GM23338 (cell line): ENCODE measurements at regions not wholly inside any gene's neighbourhood (a gene's known extent, or its start where the extent isn't known, plus 50 kb on each side); places are given as distances from the start of the nearest gene placed in this dataset.

Source experiments
- CREB1 ChIP-seq: fragments of 250-450 bp; sonication (Bioruptor Pico); IDR thresholded peaks from 2 replicates; pipeline ENCODE4 v1.5.0; 2020; ENCODE audit warnings: low read depth, mild to moderate bottlenecking, moderate library complexity
- ETS1 ChIP-seq: IDR thresholded peaks from 2 replicates; pipeline ENCODE4 v1.6.1; 2016; ENCODE audit warnings: antibody characterized with exemption
- EZH2 ChIP-seq: fragments of 200-600 bp; sonication (generic); IDR thresholded peaks from one replicate; pipeline ENCODE4 v1.8.0; 2017; ENCODE audit warnings: antibody characterized with exemption, mild to moderate bottlenecking, low read depth; ENCODE audit not compliant: unreplicated experiment
- EZH2phosphoT487 ChIP-seq: fragments of 200-600 bp; sonication (generic); IDR thresholded peaks from one replicate; pipeline ENCODE4 v1.8.1; 2018; ENCODE audit warnings: antibody characterized with exemption; ENCODE audit not compliant: unreplicated experiment
- JUNB ChIP-seq: IDR thresholded peaks from one replicate; pipeline ENCODE4 v1.6.1; 2016; ENCODE audit warnings: antibody characterized with exemption; ENCODE audit not compliant: unreplicated experiment
- NANOG ChIP-seq: IDR thresholded peaks from 2 replicates; pipeline ENCODE4 v1.6.1; 2016; ENCODE audit warnings: antibody characterized with exemption, borderline replicate concordance
- POLR2AphosphoS5 ChIP-seq: IDR thresholded peaks from 2 replicates; pipeline ENCODE4 v1.6.1; 2016; ENCODE audit warnings: antibody characterized with exemption, low read depth
- STAT1 ChIP-seq: IDR thresholded peaks from one replicate; pipeline ENCODE4 v1.6.1; 2016; ENCODE audit warnings: antibody characterized with exemption; ENCODE audit not compliant: unreplicated experiment
- ZNF114 ChIP-seq: fragments of 250-450 bp; sonication (Bioruptor Pico); IDR thresholded peaks from 2 replicates; pipeline ENCODE4 v1.5.0; 2020; ENCODE audit warnings: mild to moderate bottlenecking, moderate library complexity
- ZNF331 ChIP-seq: fragments of 250-450 bp; sonication (Bioruptor Pico); IDR thresholded peaks from 2 replicates; pipeline ENCODE4 v1.5.0; 2020; ENCODE audit warnings: low read depth, mild to moderate bottlenecking, moderate library complexity
- TF ChIP-seq, protein P1 (sequence below), 2 experiments: fragments of 200-600 bp in 1 of 2; sonication (generic) in 1 of 2; conservative IDR thresholded peaks; 2 replicates each; pipeline versions ENCODE4 v1.5.1 to v1.6.1; 2016 to 2017; ENCODE audit warnings: antibody characterized with exemption in 2 of 2, low read depth in 2 of 2, mild to moderate bottlenecking in 2 of 2, moderate library complexity in 1 of 2
- TF ChIP-seq, protein P2 (sequence below): fragments of 250-450 bp; sonication (Bioruptor Pico); IDR thresholded peaks from 2 replicates; pipeline ENCODE4 v1.5.0; 2020; ENCODE audit warnings: mild to moderate bottlenecking, moderate library complexity
- TF ChIP-seq, protein P3 (sequence below): IDR thresholded peaks from one replicate; pipeline ENCODE4 v1.6.1; 2018; ENCODE audit warnings: antibody characterized with exemption; ENCODE audit not compliant: unreplicated experiment

DNA sequence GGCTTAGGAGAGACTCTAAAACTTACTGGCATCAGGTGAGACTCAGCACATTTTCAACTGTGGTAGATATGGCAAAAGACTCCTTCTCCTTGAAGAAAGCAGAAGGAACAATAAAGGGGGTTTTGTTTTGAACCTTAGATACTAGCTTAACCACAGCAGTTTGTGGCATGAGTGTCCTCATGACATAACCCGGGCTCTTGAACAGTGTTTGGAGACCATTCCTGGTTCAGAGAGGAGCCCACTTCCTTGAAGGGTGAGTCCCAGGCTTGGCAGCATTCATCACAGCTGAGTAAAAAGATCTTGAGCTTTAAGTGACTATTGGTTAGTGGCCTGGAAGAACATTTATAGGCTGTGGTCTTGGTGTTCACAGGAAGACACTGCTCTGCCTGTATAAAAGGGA lies 154.5 kb upstream of the KDM5D start:
- TF ChIP-seq, protein P1, sequence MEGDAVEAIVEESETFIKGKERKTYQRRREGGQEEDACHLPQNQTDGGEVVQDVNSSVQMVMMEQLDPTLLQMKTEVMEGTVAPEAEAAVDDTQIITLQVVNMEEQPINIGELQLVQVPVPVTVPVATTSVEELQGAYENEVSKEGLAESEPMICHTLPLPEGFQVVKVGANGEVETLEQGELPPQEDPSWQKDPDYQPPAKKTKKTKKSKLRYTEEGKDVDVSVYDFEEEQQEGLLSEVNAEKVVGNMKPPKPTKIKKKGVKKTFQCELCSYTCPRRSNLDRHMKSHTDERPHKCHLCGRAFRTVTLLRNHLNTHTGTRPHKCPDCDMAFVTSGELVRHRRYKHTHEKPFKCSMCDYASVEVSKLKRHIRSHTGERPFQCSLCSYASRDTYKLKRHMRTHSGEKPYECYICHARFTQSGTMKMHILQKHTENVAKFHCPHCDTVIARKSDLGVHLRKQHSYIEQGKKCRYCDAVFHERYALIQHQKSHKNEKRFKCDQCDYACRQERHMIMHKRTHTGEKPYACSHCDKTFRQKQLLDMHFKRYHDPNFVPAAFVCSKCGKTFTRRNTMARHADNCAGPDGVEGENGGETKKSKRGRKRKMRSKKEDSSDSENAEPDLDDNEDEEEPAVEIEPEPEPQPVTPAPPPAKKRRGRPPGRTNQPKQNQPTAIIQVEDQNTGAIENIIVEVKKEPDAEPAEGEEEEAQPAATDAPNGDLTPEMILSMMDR (conservative IDR thresholded peaks at IDR 0.05; ENCODE audit: low read depth in 2 of 2): no peak
- no peak for TF ChIP-seq EZH2
- TF ChIP-seq CREB1 (CRISPR knock-in tag): no peak
- TF ChIP-seq EZH2phosphoT487: no peak
- no peak for TF ChIP-seq POLR2AphosphoS5
- TF ChIP-seq, protein P2, sequence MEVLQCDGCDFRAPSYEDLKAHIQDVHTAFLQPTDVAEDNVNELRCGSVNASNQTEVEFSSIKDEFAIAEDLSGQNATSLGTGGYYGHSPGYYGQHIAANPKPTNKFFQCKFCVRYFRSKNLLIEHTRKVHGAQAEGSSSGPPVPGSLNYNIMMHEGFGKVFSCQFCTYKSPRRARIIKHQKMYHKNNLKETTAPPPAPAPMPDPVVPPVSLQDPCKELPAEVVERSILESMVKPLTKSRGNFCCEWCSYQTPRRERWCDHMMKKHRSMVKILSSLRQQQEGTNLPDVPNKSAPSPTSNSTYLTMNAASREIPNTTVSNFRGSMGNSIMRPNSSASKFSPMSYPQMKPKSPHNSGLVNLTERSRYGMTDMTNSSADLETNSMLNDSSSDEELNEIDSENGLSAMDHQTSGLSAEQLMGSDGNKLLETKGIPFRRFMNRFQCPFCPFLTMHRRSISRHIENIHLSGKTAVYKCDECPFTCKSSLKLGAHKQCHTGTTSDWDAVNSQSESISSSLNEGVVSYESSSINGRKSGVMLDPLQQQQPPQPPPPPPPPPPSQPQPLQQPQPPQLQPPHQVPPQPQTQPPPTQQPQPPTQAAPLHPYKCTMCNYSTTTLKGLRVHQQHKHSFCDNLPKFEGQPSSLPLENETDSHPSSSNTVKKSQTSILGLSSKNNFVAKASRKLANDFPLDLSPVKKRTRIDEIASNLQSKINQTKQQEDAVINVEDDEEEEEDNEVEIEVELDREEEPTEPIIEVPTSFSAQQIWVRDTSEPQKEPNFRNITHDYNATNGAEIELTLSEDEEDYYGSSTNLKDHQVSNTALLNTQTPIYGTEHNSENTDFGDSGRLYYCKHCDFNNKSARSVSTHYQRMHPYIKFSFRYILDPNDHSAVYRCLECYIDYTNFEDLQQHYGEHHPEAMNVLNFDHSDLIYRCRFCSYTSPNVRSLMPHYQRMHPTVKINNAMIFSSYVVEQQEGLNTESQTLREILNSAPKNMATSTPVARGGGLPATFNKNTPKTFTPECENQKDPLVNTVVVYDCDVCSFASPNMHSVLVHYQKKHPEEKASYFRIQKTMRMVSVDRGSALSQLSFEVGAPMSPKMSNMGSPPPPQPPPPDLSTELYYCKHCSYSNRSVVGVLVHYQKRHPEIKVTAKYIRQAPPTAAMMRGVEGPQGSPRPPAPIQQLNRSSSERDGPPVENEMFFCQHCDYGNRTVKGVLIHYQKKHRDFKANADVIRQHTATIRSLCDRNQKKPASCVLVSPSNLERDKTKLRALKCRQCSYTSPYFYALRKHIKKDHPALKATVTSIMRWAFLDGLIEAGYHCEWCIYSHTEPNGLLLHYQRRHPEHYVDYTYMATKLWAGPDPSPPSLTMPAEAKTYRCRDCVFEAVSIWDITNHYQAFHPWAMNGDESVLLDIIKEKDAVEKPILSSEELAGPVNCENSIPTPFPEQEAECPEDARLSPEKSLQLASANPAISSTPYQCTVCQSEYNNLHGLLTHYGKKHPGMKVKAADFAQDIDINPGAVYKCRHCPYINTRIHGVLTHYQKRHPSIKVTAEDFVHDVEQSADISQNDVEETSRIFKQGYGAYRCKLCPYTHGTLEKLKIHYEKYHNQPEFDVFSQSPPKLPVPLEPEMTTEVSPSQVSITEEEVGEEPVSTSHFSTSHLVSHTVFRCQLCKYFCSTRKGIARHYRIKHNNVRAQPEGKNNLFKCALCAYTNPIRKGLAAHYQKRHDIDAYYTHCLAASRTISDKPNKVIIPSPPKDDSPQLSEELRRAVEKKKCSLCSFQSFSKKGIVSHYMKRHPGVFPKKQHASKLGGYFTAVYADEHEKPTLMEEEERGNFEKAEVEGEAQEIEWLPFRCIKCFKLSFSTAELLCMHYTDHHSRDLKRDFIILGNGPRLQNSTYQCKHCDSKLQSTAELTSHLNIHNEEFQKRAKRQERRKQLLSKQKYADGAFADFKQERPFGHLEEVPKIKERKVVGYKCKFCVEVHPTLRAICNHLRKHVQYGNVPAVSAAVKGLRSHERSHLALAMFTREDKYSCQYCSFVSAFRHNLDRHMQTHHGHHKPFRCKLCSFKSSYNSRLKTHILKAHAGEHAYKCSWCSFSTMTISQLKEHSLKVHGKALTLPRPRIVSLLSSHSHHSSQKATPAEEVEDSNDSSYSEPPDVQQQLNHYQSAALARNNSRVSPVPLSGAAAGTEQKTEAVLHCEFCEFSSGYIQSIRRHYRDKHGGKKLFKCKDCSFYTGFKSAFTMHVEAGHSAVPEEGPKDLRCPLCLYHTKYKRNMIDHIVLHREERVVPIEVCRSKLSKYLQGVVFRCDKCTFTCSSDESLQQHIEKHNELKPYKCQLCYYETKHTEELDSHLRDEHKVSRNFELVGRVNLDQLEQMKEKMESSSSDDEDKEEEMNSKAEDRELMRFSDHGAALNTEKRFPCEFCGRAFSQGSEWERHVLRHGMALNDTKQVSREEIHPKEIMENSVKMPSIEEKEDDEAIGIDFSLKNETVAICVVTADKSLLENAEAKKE (CRISPR knock-in tag): no peak
- TF ChIP-seq, protein P3, sequence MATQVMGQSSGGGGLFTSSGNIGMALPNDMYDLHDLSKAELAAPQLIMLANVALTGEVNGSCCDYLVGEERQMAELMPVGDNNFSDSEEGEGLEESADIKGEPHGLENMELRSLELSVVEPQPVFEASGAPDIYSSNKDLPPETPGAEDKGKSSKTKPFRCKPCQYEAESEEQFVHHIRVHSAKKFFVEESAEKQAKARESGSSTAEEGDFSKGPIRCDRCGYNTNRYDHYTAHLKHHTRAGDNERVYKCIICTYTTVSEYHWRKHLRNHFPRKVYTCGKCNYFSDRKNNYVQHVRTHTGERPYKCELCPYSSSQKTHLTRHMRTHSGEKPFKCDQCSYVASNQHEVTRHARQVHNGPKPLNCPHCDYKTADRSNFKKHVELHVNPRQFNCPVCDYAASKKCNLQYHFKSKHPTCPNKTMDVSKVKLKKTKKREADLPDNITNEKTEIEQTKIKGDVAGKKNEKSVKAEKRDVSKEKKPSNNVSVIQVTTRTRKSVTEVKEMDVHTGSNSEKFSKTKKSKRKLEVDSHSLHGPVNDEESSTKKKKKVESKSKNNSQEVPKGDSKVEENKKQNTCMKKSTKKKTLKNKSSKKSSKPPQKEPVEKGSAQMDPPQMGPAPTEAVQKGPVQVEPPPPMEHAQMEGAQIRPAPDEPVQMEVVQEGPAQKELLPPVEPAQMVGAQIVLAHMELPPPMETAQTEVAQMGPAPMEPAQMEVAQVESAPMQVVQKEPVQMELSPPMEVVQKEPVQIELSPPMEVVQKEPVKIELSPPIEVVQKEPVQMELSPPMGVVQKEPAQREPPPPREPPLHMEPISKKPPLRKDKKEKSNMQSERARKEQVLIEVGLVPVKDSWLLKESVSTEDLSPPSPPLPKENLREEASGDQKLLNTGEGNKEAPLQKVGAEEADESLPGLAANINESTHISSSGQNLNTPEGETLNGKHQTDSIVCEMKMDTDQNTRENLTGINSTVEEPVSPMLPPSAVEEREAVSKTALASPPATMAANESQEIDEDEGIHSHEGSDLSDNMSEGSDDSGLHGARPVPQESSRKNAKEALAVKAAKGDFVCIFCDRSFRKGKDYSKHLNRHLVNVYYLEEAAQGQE: no peak
- TF ChIP-seq ETS1: no peak
- no peak for TF ChIP-seq ZNF114 (CRISPR knock-in tag)
- TF ChIP-seq JUNB: no peak
- no peak for TF ChIP-seq ZNF331 (CRISPR knock-in tag)
- no peak for TF ChIP-seq STAT1
- no peak for TF ChIP-seq NANOG
